Upper lobe of left lung (tissue), 6 donors: ENCODE measurements at regions not wholly inside any gene's neighbourhood (a gene's known extent, or its start where the extent isn't known, plus 50 kb on each side); places are given as distances from the start of the nearest gene placed in this dataset.
"Not testable (repeated sequence)": the region's sequence is repeated elsewhere in the genome, so short reads cannot be mapped to it uniquely, and the experiment has no call there.

Experiments used
- ATAC-seq, 2 donors: fragments of 200-7000 bp; cut with Tn5 transposase; one replicate each; pipeline ENCODE4 v1.9.1; 2022; ENCODE audit warnings: mild to moderate bottlenecking in 2 of 2, moderate library complexity in 2 of 2; ENCODE audit not compliant: low FRiP score in 2 of 2
- DNase-seq, 2 donors: peaks; one replicate each; pipeline ENCODE4 v3.0.0-alpha.2; 2019 to 2020
- H3K27ac ChIP-seq, 4 donors: fragments of 200-600 bp; sonication (generic); one replicate each; pipeline ENCODE4 v1.5.1; 2016 to 2019
- H3K27me3 ChIP-seq, 4 donors: fragments of 200-600 bp; sonication (generic); one replicate each; pipeline ENCODE4 v1.5.1; 2017 to 2019
- H3K36me3 ChIP-seq, 4 donors: fragments of 200-600 bp; sonication (generic); one replicate each; pipeline ENCODE4 v1.5.1; 2016 to 2019
- H3K4me1 ChIP-seq, 4 donors: fragments of 200-600 bp; sonication (generic); one replicate each; pipeline ENCODE4 v1.5.1; 2018 to 2019
- H3K4me3 ChIP-seq, 4 donors: fragments of 200-600 bp; sonication (generic); one replicate each; pipeline ENCODE4 v1.5.1; 2017 to 2019; ENCODE audit warnings: mild to moderate bottlenecking in 2 of 4, moderate library complexity in 1 of 4
- H3K9me3 ChIP-seq, 4 donors: fragments of 200-600 bp; sonication (generic); one replicate each; pipeline ENCODE4 v1.5.1; 2018 to 2019
- EP300 ChIP-seq, 4 donors: sonication (generic); formaldehyde crosslinking; IDR thresholded peaks; one replicate each; pipeline ENCODE4 v1.5.1; 2017; ENCODE audit warnings: antibody characterized with exemption in 4 of 4, control low read depth in 2 of 4
- POLR2A ChIP-seq, 4 donors: fragments of 450-650 bp; IDR thresholded peaks; one replicate each; pipeline ENCODE4 v1.5.1; 2016 to 2017; ENCODE audit warnings: antibody characterized with exemption in 4 of 4, mild to moderate bottlenecking in 2 of 4
- POLR2AphosphoS5 ChIP-seq, 2 donors: sonication (generic); formaldehyde crosslinking; IDR thresholded peaks; one replicate each; pipeline ENCODE4 v1.5.1; 2017; ENCODE audit warnings: antibody characterized with exemption in 2 of 2
- WGBS, 2 donors: methylation state at CpG; one replicate each; pipeline ENCODE4 v1.1.5; 2017 to 2018; 5-methylcytosine and 5-hydroxymethylcytosine counted together
- TF ChIP-seq, protein P1 (sequence below), 6 experiments: fragments of 450-650 bp in 4 of 6; fragments of 200-600 bp in 2 of 6; sonication (generic) in 2 of 6; IDR thresholded peaks; one replicate each; pipeline ENCODE4 v1.5.1; 2016 to 2019; ENCODE audit warnings: antibody characterized with exemption in 6 of 6
- donor health status: DM: no; HTN: no; CAD: no; lungs with moderate emphysema.
- donor health status: DM: no; HTN: yes; CAD: no; lungs with severe emphysema.

DNA sequence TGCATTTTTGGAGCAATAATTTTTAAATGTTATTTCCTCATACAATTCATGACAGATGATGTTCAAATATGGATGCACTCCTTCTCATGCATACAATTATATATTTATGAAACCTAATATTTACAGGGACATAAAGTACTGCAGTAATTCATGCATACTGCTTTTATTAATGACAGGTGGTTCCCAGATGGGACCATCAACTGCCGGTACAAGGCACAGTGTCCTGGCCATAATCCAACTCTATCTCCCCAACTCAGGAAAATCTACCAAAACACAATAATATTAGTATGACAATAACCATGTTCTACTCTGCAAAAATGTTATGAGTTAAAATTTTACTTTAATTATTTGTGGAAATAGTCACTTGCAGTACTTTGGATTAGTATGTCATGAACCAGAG lies 77.8 kb downstream of the VIP start:
- Histone ChIP-seq H3K4me3 (no peak overlapping the region), H3K36me3 (no peaks in the 10 kb centered on the region), H3K27me3 (no peaks in the 10 kb centered on the region), H3K4me1 (no peaks in the 10 kb centered on the region), H3K9me3 (no peaks in the 10 kb centered on the region), H3K27ac (no peak overlapping the region)
- ATAC-seq (no peak), DNase-seq (no peak)
- WGBS, 2 donors: 42 to 79% methylated on average over 1 of the region's 1 CpG
- no peak for TF ChIP-seq POLR2AphosphoS5 (IDR thresholded peaks at IDR 0.05)
- TF ChIP-seq, protein P1, sequence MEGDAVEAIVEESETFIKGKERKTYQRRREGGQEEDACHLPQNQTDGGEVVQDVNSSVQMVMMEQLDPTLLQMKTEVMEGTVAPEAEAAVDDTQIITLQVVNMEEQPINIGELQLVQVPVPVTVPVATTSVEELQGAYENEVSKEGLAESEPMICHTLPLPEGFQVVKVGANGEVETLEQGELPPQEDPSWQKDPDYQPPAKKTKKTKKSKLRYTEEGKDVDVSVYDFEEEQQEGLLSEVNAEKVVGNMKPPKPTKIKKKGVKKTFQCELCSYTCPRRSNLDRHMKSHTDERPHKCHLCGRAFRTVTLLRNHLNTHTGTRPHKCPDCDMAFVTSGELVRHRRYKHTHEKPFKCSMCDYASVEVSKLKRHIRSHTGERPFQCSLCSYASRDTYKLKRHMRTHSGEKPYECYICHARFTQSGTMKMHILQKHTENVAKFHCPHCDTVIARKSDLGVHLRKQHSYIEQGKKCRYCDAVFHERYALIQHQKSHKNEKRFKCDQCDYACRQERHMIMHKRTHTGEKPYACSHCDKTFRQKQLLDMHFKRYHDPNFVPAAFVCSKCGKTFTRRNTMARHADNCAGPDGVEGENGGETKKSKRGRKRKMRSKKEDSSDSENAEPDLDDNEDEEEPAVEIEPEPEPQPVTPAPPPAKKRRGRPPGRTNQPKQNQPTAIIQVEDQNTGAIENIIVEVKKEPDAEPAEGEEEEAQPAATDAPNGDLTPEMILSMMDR (IDR thresholded peaks at IDR 0.05): no peak
- no peak for TF ChIP-seq POLR2A (IDR thresholded peaks at IDR 0.05)
- no peak for TF ChIP-seq EP300 (IDR thresholded peaks at IDR 0.05)

DNA sequence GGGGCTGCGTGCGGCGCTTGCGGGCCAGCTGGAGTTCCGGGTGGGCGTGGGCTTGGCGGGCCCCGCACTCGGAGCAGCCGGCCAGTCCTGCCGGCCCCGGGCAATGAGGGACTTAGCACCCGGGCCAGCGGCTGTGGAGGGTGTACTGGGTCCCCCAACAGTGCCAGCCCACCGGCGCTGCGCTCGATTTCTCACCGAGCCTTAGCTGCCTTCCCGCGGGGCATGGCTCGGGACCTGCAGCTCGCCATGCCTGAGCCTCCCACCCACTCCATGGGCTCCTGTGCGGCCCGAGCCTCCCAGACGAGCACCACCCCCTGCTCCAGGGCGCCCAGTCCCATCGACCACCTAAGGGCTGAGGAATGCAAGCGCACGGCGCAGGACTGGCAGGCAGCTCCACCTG lies 83.8 kb downstream of the VIP start:
- not testable (repeated sequence) for ATAC-seq, H3K4me3 ChIP-seq, H3K9me3 ChIP-seq, H3K4me1 ChIP-seq, H3K36me3 ChIP-seq, H3K27me3 ChIP-seq, H3K27ac ChIP-seq
- peak in 1 of 2 donors; percentile 79 for DNase-seq
- 95 to 98% methylated on average over 28 to 31 of the region's 31 CpGs for WGBS, 2 donors

DNA sequence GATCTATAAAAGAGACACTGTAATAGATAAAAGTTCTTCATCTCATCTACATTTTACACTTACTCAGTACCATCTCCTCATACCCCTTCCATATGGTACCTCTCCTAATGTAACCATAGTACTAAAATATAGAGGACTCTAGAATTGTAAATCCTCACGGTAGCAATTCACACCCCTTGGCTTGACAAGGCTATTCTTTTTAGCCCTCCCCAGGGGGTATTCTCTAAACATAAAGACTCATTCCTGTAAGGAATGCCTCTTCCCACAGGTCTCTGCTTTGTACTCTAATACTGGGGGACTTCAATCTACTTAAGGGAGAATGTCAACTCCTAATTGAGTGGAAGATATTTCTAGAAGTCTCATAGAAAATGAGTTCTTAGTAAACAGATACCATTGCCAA lies 85.9 kb downstream of the VIP start:
- ATAC-seq (no peak), DNase-seq (no peak)
- Histone ChIP-seq H3K4me3 (no peak overlapping the region), H3K27ac (no peak overlapping the region), H3K4me1 (no peaks in the 10 kb centered on the region), H3K9me3 (no peaks in the 10 kb centered on the region), H3K27me3 (no peaks in the 10 kb centered on the region), H3K36me3 (no peaks in the 10 kb centered on the region)
- no peak for TF ChIP-seq EP300 (IDR thresholded peaks at IDR 0.05)
- TF ChIP-seq, protein P1 (IDR thresholded peaks at IDR 0.05): no peak
- TF ChIP-seq POLR2A (IDR thresholded peaks at IDR 0.05): no peak
- TF ChIP-seq POLR2AphosphoS5 (IDR thresholded peaks at IDR 0.05): no peak
- 44 to 45% methylated on average over 1 of the region's 1 CpG for WGBS, 2 donors

DNA sequence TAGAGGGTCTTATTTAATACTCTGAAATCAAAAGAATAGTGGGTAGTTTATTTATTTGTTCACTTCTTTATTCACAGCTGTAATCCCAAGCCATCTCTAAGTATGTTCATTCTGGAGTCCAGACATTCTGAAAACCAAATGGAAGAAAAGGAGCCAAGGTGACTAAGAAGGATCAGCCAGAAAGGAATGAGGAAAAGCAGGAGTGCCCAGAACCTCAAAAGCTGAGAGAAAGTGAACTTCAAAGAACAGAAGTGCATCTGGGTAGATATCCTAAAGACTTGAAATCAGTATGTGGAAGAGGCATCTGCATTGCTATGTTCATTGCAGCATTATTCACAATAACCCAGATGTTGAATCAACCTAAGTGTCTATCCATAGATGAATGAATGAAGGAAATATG lies 94.8 kb downstream of the VIP start:
- TF ChIP-seq POLR2A (IDR thresholded peaks at IDR 0.05): no peak
- no peak for TF ChIP-seq EP300 (IDR thresholded peaks at IDR 0.05)
- TF ChIP-seq POLR2AphosphoS5 (IDR thresholded peaks at IDR 0.05): no peak
- TF ChIP-seq, protein P1 (IDR thresholded peaks at IDR 0.05): no peak
- DNase-seq (no peak), ATAC-seq (no peak)
- Histone ChIP-seq H3K27ac (no peak overlapping the region), H3K9me3 (no peaks in the 10 kb centered on the region), H3K27me3 (no peaks in the 10 kb centered on the region), H3K4me3 (no peak overlapping the region), H3K4me1 (no peaks in the 10 kb centered on the region), H3K36me3 (no peaks in the 10 kb centered on the region)

DNA sequence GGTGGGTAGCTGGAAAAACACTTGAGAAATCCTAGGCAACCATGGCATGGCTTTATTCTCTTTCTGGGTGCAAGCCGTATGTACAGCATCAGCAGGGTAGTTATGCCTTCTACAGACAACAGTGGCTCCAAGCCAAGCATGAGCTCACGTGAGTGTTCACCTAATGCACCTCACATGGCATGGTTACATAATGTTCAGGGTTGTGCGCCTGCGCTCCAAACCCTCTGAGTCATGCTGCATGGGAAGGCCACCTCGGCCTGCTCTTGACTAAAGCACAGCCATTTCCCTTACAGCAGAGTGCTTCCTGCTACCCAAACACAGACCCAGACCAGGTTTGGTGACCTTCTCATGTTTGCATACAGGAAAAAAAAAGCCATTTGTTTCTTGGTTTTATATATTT lies 96.2 kb downstream of the VIP start:
- no peak overlapping the region for H3K27ac ChIP-seq
- no peaks in the 10 kb centered on the region for H3K36me3 ChIP-seq
- H3K27me3 ChIP-seq: no peaks in the 10 kb centered on the region
- no peaks in the 10 kb centered on the region for H3K4me1 ChIP-seq
- H3K4me3 ChIP-seq: no peak overlapping the region
- no peak for DNase-seq
- no peak for TF ChIP-seq EP300 (IDR thresholded peaks at IDR 0.05)
- no peak for TF ChIP-seq POLR2AphosphoS5 (IDR thresholded peaks at IDR 0.05)
- TF ChIP-seq, protein P1 (IDR thresholded peaks at IDR 0.05): no peak
- TF ChIP-seq POLR2A (IDR thresholded peaks at IDR 0.05): no peak
- no peak for ATAC-seq
- no peaks in the 10 kb centered on the region for H3K9me3 ChIP-seq
- 83 to 92% methylated on average over 5 of the region's 5 CpGs for WGBS, 2 donors
